HuH-7.5 (cell line): ENCODE measurements at regions not wholly inside any gene's neighbourhood (a gene's known extent, or its start where the extent isn't known, plus 50 kb on each side); places are given as distances from the start of the nearest gene placed in this dataset.
"Not testable (repeated sequence)": the region's sequence is repeated elsewhere in the genome, so short reads cannot be mapped to it uniquely, and the experiment has no call there.

Source experiments
- DNase-seq: peaks from one replicate; pipeline ENCODE4 v3.0.0; 2011; ENCODE audit warnings: low spot score

- DNase-seq, result no peak
These were observed 253.1 kb upstream of the IRF2BP2 start for GRCh38 chr1:234862944-234863515.

GRCh38 chr1:234862360-234862943 lies 252.5 kb upstream of the IRF2BP2 start:
- no peak for DNase-seq

GRCh38 chr1:234861761-234862160 lies 251.8 kb upstream of the IRF2BP2 start:
- no peak for DNase-seq

- no peak for DNase-seq
These were observed 251.1 kb upstream of the IRF2BP2 start for GRCh38 chr1:234861024-234861620.

- no peak for DNase-seq
These were observed 248.7 kb upstream of the IRF2BP2 start for GRCh38 chr1:234858722-234859121.

- no peak for DNase-seq
These were observed 246.9 kb upstream of the IRF2BP2 start for GRCh38 chr1:234856845-234857245.

GRCh38 chr1:234855851-234856250 lies 245.9 kb upstream of the IRF2BP2 start:
- no peak for DNase-seq

GRCh38 chr1:234854645-234855039 lies 244.7 kb upstream of the IRF2BP2 start:
- DNase-seq, result no peak

- no peak for DNase-seq
These were observed 244.1 kb upstream of the IRF2BP2 start for GRCh38 chr1:234853906-234854644.

GRCh38 chr1:234852659-234853058 lies 242.7 kb upstream of the IRF2BP2 start:
- DNase-seq, result no peak

GRCh38 chr1:234851450-234852438 lies 241.8 kb upstream of the IRF2BP2 start:
- DNase-seq, result no peak

- no peak for DNase-seq
These were observed 239.9 kb upstream of the IRF2BP2 start for GRCh38 chr1:234849832-234850231.

GRCh38 chr1:234848972-234849649 lies 239.1 kb upstream of the IRF2BP2 start:
- no peak for DNase-seq

GRCh38 chr1:234846813-234847212 lies 236.8 kb upstream of the IRF2BP2 start:
- DNase-seq, result not testable (repeated sequence)

- no peak for DNase-seq
These were observed 235.9 kb upstream of the IRF2BP2 start for GRCh38 chr1:234845836-234846235.

- DNase-seq, result no peak
These were observed 235.2 kb upstream of the IRF2BP2 start for GRCh38 chr1:234845097-234845660.

- no peak for DNase-seq
These were observed 234.6 kb upstream of the IRF2BP2 start for GRCh38 chr1:234844479-234845031.

GRCh38 chr1:234843946-234844345 lies 234.0 kb upstream of the IRF2BP2 start:
- DNase-seq, result no peak

GRCh38 chr1:234842726-234843641 lies 233.0 kb upstream of the IRF2BP2 start:
- DNase-seq, result no peak
